SK-N-SH treated with all-trans-retinoic acid at 6 μM for 48 hours (cell line): ENCODE measurements at regions not wholly inside any gene's neighbourhood (a gene's known extent, or its start where the extent isn't known, plus 50 kb on each side); places are given as distances from the start of the nearest gene placed in this dataset.

Source experiments
- ATAC-seq: fragments of 200-7000 bp; cut with Tn5 transposase; 3 replicates; pipeline ENCODE4 v1.9.1; 2020; ENCODE audit warnings: mild to moderate bottlenecking, moderate library complexity
- ARNTL ChIP-seq: fragments of 450-650 bp; formaldehyde crosslinking; IDR thresholded peaks from 2 replicates; pipeline ENCODE4 v1.5.0; 2020; ENCODE audit warnings: low read depth, mild to moderate bottlenecking, moderate library complexity, borderline replicate concordance
- BACH2 ChIP-seq: fragments of 250-450 bp; sonication (Bioruptor Pico); IDR thresholded peaks from 2 replicates; pipeline ENCODE4 v1.9.0; 2021; ENCODE audit warnings: mild to moderate bottlenecking, borderline replicate concordance
- CSDC2 ChIP-seq: fragments of 250-450 bp; sonication (Bioruptor Pico); IDR thresholded peaks from 2 replicates; pipeline ENCODE4 v1.5.0; 2020; ENCODE audit warnings: mild to moderate bottlenecking, moderate library complexity
- ESRRG ChIP-seq: fragments of 250-450 bp; sonication (Bioruptor Pico); IDR thresholded peaks from 2 replicates; pipeline ENCODE4 v1.6.1; 2021; ENCODE audit warnings: mild to moderate bottlenecking
- GLIS3 ChIP-seq: fragments of 250-450 bp; sonication (Bioruptor Pico); IDR thresholded peaks from 2 replicates; pipeline ENCODE4 v1.5.0; 2020; ENCODE audit warnings: mild to moderate bottlenecking, moderate library complexity
- ISL1 ChIP-seq: fragments of 250-450 bp; sonication (Bioruptor Pico); IDR thresholded peaks from 2 replicates; pipeline ENCODE4 v2.1.2; 2022; ENCODE audit warnings: mild to moderate bottlenecking, moderate library complexity
- OSR1 ChIP-seq: fragments of 250-450 bp; sonication (Bioruptor Pico); IDR thresholded peaks from 2 replicates; pipeline ENCODE4 v1.8.0; 2022; ENCODE audit warnings: moderate library complexity, mild to moderate bottlenecking, inconsistent platforms
- PPARA ChIP-seq: fragments of 250-450 bp; sonication (Bioruptor Pico); IDR thresholded peaks from 2 replicates; pipeline ENCODE4 v1.5.0; 2020; ENCODE audit warnings: mild to moderate bottlenecking, borderline replicate concordance
- RARB ChIP-seq: fragments of 250-450 bp; sonication (Bioruptor Pico); IDR thresholded peaks from 2 replicates; pipeline ENCODE4 v1.8.0; 2021; ENCODE audit warnings: mild to moderate bottlenecking, moderate library complexity
- SNAI2 ChIP-seq: fragments of 250-450 bp; sonication (Bioruptor Pico); IDR thresholded peaks from 2 replicates; pipeline ENCODE4 v1.5.0; 2020; ENCODE audit warnings: mild to moderate bottlenecking, moderate library complexity
- TCF4 ChIP-seq: fragments of 250-450 bp; sonication (Bioruptor Pico); IDR thresholded peaks from 2 replicates; pipeline ENCODE4 v1.8.0; 2021; ENCODE audit warnings: mild to moderate bottlenecking, moderate library complexity, borderline replicate concordance
- TOX ChIP-seq: fragments of 250-450 bp; sonication (Bioruptor Pico); IDR thresholded peaks from 2 replicates; pipeline ENCODE4 v1.8.0; 2021; ENCODE audit warnings: mild to moderate bottlenecking, moderate library complexity, borderline replicate concordance
- ZFP3 ChIP-seq: fragments of 250-450 bp; sonication (Bioruptor Pico); IDR thresholded peaks from 2 replicates; pipeline ENCODE4 v1.5.0; 2020; ENCODE audit warnings: mild to moderate bottlenecking, moderate library complexity
- ZFP30 ChIP-seq: fragments of 450-650 bp; formaldehyde crosslinking; IDR thresholded peaks from 2 replicates; pipeline ENCODE4 v1.5.0; 2022; ENCODE audit warnings: mild to moderate bottlenecking, moderate library complexity
- ZNF565 ChIP-seq: fragments of 450-650 bp; formaldehyde crosslinking; conservative IDR thresholded peaks from 2 replicates; pipeline ENCODE4 v1.5.0; 2020; ENCODE audit warnings: low read depth, mild to moderate bottlenecking, moderate library complexity
- ZNF70 ChIP-seq: fragments of 450-650 bp; formaldehyde crosslinking; IDR thresholded peaks from 2 replicates; pipeline ENCODE4 v1.5.0; 2020; ENCODE audit warnings: mild to moderate bottlenecking, moderate library complexity
- ZNF8 ChIP-seq: fragments of 450-650 bp; formaldehyde crosslinking; IDR thresholded peaks from 2 replicates; pipeline ENCODE4 v1.5.0; 2020; ENCODE audit warnings: mild to moderate bottlenecking, moderate library complexity
- TF ChIP-seq, protein P1 (sequence below): fragments of 250-450 bp; sonication (Bioruptor Pico); IDR thresholded peaks from 2 replicates; pipeline ENCODE4 v1.8.0; 2021; ENCODE audit warnings: low read depth, mild to moderate bottlenecking, moderate library complexity, borderline replicate concordance
- TF ChIP-seq, protein P2 (sequence below): fragments of 250-450 bp; sonication (Bioruptor Pico); IDR thresholded peaks from 2 replicates; pipeline ENCODE4 v1.5.0; 2020; ENCODE audit warnings: mild to moderate bottlenecking, moderate library complexity
- TF ChIP-seq, protein P3 (sequence below): fragments of 250-450 bp; sonication (Bioruptor Pico); IDR thresholded peaks from 2 replicates; pipeline ENCODE4 v1.5.1; 2021; ENCODE audit warnings: mild to moderate bottlenecking, moderate library complexity
- TF ChIP-seq, protein P4 (sequence below): fragments of 250-450 bp; sonication (Bioruptor Pico); IDR thresholded peaks from 2 replicates; pipeline ENCODE4 v1.8.0; 2020; ENCODE audit warnings: mild to moderate bottlenecking, moderate library complexity, borderline replicate concordance
- TF ChIP-seq, protein P5 (sequence below): fragments of 250-450 bp; sonication (Bioruptor Pico); IDR thresholded peaks from 2 replicates; pipeline ENCODE4 v1.5.1; 2020; ENCODE audit warnings: low read depth, mild to moderate bottlenecking, moderate library complexity

DNA sequence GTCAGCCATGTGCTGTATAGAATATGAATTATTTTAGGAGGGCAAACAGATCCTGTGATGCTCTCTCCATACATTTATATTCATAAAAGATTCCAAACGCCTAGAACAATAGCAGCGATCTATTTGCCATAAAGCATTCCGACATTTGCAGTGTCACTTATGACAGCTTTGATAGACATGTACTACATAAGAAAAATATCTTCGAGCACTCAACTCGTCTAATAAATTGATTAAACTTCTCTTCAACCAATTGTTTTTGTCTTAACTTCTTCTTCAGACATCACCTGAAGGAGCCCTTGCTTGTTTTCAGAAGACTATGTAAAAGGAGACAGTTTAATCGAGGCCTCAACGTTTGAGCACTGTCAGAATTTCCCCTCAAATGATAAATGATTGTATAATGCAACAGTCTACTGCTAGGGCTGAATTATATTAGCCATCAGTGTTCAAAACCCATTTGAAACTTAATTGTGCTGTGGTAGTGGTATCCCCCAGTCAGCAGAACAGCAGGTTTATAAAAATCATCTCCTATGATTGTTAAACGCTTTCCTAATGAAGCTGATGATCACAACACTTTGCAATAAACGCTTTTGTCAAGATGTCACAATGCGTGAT lies 158.0 kb upstream of the MGMT start:
- no peak for ATAC-seq
- TF ChIP-seq, protein P1, sequence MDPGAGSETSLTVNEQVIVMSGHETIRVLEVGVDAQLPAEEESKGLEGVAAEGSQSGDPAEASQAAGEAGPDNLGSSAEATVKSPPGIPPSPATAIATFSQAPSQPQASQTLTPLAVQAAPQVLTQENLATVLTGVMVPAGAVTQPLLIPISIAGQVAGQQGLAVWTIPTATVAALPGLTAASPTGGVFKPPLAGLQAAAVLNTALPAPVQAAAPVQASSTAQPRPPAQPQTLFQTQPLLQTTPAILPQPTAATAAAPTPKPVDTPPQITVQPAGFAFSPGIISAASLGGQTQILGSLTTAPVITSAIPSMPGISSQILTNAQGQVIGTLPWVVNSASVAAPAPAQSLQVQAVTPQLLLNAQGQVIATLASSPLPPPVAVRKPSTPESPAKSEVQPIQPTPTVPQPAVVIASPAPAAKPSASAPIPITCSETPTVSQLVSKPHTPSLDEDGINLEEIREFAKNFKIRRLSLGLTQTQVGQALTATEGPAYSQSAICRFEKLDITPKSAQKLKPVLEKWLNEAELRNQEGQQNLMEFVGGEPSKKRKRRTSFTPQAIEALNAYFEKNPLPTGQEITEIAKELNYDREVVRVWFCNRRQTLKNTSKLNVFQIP (CRISPR knock-in tag) = no peak
- TF ChIP-seq BACH2 (CRISPR knock-in tag) = no peak
- no peak for TF ChIP-seq ARNTL (CRISPR knock-in tag)
- no peak for TF ChIP-seq GLIS3 (CRISPR knock-in tag)
- TF ChIP-seq SNAI2 (CRISPR knock-in tag) = no peak
- no peak for TF ChIP-seq ZNF70 (CRISPR knock-in tag)
- no peak for TF ChIP-seq TCF4
- no peak for TF ChIP-seq ZNF8
- TF ChIP-seq, protein P2, sequence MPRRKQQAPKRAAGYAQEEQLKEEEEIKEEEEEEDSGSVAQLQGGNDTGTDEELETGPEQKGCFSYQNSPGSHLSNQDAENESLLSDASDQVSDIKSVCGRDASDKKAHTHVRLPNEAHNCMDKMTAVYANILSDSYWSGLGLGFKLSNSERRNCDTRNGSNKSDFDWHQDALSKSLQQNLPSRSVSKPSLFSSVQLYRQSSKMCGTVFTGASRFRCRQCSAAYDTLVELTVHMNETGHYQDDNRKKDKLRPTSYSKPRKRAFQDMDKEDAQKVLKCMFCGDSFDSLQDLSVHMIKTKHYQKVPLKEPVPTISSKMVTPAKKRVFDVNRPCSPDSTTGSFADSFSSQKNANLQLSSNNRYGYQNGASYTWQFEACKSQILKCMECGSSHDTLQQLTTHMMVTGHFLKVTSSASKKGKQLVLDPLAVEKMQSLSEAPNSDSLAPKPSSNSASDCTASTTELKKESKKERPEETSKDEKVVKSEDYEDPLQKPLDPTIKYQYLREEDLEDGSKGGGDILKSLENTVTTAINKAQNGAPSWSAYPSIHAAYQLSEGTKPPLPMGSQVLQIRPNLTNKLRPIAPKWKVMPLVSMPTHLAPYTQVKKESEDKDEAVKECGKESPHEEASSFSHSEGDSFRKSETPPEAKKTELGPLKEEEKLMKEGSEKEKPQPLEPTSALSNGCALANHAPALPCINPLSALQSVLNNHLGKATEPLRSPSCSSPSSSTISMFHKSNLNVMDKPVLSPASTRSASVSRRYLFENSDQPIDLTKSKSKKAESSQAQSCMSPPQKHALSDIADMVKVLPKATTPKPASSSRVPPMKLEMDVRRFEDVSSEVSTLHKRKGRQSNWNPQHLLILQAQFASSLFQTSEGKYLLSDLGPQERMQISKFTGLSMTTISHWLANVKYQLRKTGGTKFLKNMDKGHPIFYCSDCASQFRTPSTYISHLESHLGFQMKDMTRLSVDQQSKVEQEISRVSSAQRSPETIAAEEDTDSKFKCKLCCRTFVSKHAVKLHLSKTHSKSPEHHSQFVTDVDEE (CRISPR knock-in tag) = no peak
- TF ChIP-seq RARB = no peak
- no peak for TF ChIP-seq ISL1 (CRISPR knock-in tag)
- TF ChIP-seq, protein P3, sequence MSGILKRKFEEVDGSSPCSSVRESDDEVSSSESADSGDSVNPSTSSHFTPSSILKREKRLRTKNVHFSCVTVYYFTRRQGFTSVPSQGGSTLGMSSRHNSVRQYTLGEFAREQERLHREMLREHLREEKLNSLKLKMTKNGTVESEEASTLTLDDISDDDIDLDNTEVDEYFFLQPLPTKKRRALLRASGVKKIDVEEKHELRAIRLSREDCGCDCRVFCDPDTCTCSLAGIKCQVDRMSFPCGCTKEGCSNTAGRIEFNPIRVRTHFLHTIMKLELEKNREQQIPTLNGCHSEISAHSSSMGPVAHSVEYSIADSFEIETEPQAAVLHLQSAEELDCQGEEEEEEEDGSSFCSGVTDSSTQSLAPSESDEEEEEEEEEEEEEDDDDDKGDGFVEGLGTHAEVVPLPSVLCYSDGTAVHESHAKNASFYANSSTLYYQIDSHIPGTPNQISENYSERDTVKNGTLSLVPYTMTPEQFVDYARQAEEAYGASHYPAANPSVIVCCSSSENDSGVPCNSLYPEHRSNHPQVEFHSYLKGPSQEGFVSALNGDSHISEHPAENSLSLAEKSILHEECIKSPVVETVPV = no peak
- TF ChIP-seq ZFP3 (CRISPR knock-in tag) = no peak
- TF ChIP-seq, protein P4, sequence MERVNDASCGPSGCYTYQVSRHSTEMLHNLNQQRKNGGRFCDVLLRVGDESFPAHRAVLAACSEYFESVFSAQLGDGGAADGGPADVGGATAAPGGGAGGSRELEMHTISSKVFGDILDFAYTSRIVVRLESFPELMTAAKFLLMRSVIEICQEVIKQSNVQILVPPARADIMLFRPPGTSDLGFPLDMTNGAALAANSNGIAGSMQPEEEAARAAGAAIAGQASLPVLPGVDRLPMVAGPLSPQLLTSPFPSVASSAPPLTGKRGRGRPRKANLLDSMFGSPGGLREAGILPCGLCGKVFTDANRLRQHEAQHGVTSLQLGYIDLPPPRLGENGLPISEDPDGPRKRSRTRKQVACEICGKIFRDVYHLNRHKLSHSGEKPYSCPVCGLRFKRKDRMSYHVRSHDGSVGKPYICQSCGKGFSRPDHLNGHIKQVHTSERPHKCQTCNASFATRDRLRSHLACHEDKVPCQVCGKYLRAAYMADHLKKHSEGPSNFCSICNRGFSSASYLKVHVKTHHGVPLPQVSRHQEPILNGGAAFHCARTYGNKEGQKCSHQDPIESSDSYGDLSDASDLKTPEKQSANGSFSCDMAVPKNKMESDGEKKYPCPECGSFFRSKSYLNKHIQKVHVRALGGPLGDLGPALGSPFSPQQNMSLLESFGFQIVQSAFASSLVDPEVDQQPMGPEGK (CRISPR knock-in tag) = no peak
- no peak for TF ChIP-seq ZFP30 (CRISPR knock-in tag)
- no peak for TF ChIP-seq PPARA (CRISPR knock-in tag)
- no peak for TF ChIP-seq CSDC2 (CRISPR knock-in tag)
- no peak for TF ChIP-seq ZNF565 (CRISPR knock-in tag)
- no peak for TF ChIP-seq TOX (CRISPR knock-in tag)

DNA sequence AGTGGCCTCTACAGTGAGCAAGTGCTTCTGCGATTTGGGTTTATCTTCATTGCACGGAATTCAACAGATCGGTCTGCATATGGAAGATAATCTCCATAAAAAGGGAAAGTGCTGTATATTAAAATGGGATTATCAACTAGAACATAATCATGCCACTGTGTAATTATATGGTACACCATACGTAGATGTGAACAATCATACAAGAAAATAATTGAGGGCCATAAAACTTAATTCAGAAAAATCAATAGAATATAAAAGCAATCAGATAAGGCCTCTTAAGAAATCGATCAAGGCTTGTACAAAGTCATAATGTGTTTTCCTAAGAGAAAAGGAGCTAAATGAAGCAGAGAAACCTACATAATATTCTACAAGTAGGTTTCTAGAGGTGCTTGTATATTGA lies 157.5 kb upstream of the MGMT start:
- TF ChIP-seq, protein P4 (CRISPR knock-in tag) = no peak
- TF ChIP-seq RARB = no peak
- TF ChIP-seq ZNF565 (CRISPR knock-in tag) = no peak
- TF ChIP-seq ESRRG = no peak
- TF ChIP-seq ZFP30 (CRISPR knock-in tag) = no peak
- TF ChIP-seq, protein P5, sequence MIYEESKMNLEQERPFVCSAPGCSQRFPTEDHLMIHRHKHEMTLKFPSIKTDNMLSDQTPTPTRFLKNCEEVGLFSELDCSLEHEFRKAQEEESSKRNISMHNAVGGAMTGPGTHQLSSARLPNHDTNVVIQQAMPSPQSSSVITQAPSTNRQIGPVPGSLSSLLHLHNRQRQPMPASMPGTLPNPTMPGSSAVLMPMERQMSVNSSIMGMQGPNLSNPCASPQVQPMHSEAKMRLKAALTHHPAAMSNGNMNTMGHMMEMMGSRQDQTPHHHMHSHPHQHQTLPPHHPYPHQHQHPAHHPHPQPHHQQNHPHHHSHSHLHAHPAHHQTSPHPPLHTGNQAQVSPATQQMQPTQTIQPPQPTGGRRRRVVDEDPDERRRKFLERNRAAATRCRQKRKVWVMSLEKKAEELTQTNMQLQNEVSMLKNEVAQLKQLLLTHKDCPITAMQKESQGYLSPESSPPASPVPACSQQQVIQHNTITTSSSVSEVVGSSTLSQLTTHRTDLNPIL (CRISPR knock-in tag) = no peak
- TF ChIP-seq ZFP3 (CRISPR knock-in tag) = no peak
- no peak for TF ChIP-seq OSR1
- TF ChIP-seq, protein P3 = no peak
- TF ChIP-seq, protein P1 (CRISPR knock-in tag) = no peak
- TF ChIP-seq, all 23 proteins: peak for 0
- ATAC-seq = no peak
